ENCODE measurements at regions not wholly inside any gene's neighbourhood (a gene's known extent, or its start where the extent isn't known, plus 50 kb on each side); places are given as distances from the start of the nearest gene placed in this dataset.

GRCh38 chr1:191002768-191003167, 525.1 kb upstream of the BRINP3 start:
- Histone ChIP-seq H3K9me2 (replicated peaks; ENCODE audit: insufficient read depth) (no peaks in the 10 kb centered on the region), H3K27ac (no peak overlapping the region), H3K36me3 (replicated peaks; ENCODE audit: insufficient read depth, low read depth) (no peaks in the 10 kb centered on the region), H3K27me3 (no peaks in the 10 kb centered on the region), H4K20me1 (ENCODE audit: insufficient read depth, poor library complexity, severe bottlenecking) (no peaks in the 10 kb centered on the region), H3K4me3 (no peak overlapping the region), H2AFZ (no peak overlapping the region), H3K4me2 (no peak overlapping the region), H3K79me2 (no peaks in the 10 kb centered on the region), H3K9me3 (ENCODE audit: low read depth) (no peaks in the 10 kb centered on the region), H3K4me1 (ENCODE audit: insufficient read depth) (no peaks in the 10 kb centered on the region)
- TF ChIP-seq, protein P1, sequence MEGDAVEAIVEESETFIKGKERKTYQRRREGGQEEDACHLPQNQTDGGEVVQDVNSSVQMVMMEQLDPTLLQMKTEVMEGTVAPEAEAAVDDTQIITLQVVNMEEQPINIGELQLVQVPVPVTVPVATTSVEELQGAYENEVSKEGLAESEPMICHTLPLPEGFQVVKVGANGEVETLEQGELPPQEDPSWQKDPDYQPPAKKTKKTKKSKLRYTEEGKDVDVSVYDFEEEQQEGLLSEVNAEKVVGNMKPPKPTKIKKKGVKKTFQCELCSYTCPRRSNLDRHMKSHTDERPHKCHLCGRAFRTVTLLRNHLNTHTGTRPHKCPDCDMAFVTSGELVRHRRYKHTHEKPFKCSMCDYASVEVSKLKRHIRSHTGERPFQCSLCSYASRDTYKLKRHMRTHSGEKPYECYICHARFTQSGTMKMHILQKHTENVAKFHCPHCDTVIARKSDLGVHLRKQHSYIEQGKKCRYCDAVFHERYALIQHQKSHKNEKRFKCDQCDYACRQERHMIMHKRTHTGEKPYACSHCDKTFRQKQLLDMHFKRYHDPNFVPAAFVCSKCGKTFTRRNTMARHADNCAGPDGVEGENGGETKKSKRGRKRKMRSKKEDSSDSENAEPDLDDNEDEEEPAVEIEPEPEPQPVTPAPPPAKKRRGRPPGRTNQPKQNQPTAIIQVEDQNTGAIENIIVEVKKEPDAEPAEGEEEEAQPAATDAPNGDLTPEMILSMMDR (IDR thresholded peaks at IDR 0.05; ENCODE audit: poor library complexity) = no peak
- no peak for TF ChIP-seq EZH2phosphoT487 (IDR thresholded peaks at IDR 0.05; ENCODE audit: low read depth, severe bottlenecking, unreplicated experiment)
- no peak for TF ChIP-seq EZH2 (IDR thresholded peaks at IDR 0.05; ENCODE audit: borderline replicate concordance)
- WGBS (ENCODE audit: low lambda C conversion rate, missing lambda C conversion rate) = 96% methylated on average over 1 of the region's 1 CpG
- DNase-seq (ENCODE audit: low spot score) = no peak

- TF ChIP-seq, protein P1 (IDR thresholded peaks at IDR 0.05; ENCODE audit: poor library complexity) = no peak
- TF ChIP-seq EZH2phosphoT487 (IDR thresholded peaks at IDR 0.05; ENCODE audit: low read depth, severe bottlenecking, unreplicated experiment) = no peak
- TF ChIP-seq EZH2 (IDR thresholded peaks at IDR 0.05; ENCODE audit: borderline replicate concordance) = no peak
- no peak overlapping the region for H3K4me2 ChIP-seq
- no peak overlapping the region for H3K27ac ChIP-seq
- DNase-seq (ENCODE audit: low spot score) = no peak
- 95% methylated on average over 6 of the region's 6 CpGs for WGBS (ENCODE audit: low lambda C conversion rate, missing lambda C conversion rate)
- H3K36me3 ChIP-seq (replicated peaks; ENCODE audit: insufficient read depth, low read depth) = no peaks in the 10 kb centered on the region
- H3K79me2 ChIP-seq = no peaks in the 10 kb centered on the region
- H2AFZ ChIP-seq = no peak overlapping the region
- H4K20me1 ChIP-seq (ENCODE audit: insufficient read depth, poor library complexity, severe bottlenecking) = no peaks in the 10 kb centered on the region
- H3K9me2 ChIP-seq (replicated peaks; ENCODE audit: insufficient read depth) = no peaks in the 10 kb centered on the region
- H3K4me3 ChIP-seq = no peak overlapping the region
- no peaks in the 10 kb centered on the region for H3K9me3 ChIP-seq (ENCODE audit: low read depth)
- no peaks in the 10 kb centered on the region for H3K4me1 ChIP-seq (ENCODE audit: insufficient read depth)
- no peaks in the 10 kb centered on the region for H3K27me3 ChIP-seq
These were observed 539.1 kb upstream of the BRINP3 start for GRCh38 chr1:191016765-191017164.

GRCh38 chr1:191022856-191023255, 545.2 kb upstream of the BRINP3 start:
- TF ChIP-seq EZH2 (IDR thresholded peaks at IDR 0.05; ENCODE audit: borderline replicate concordance) (no peak), EZH2phosphoT487 (IDR thresholded peaks at IDR 0.05; ENCODE audit: low read depth, severe bottlenecking, unreplicated experiment) (no peak)
- TF ChIP-seq, protein P1 (IDR thresholded peaks at IDR 0.05; ENCODE audit: poor library complexity) = no peak
- Histone ChIP-seq H3K36me3 (replicated peaks; ENCODE audit: insufficient read depth, low read depth) (no peaks in the 10 kb centered on the region), H3K9me2 (replicated peaks; ENCODE audit: insufficient read depth) (no peaks in the 10 kb centered on the region), H3K4me1 (ENCODE audit: insufficient read depth) (no peaks in the 10 kb centered on the region), H3K27me3 (no peaks in the 10 kb centered on the region), H3K27ac (no peak overlapping the region), H3K79me2 (no peaks in the 10 kb centered on the region), H3K9me3 (ENCODE audit: low read depth) (no peaks in the 10 kb centered on the region), H2AFZ (no peak overlapping the region), H4K20me1 (ENCODE audit: insufficient read depth, poor library complexity, severe bottlenecking) (no peaks in the 10 kb centered on the region), H3K4me2 (no peak overlapping the region), H3K4me3 (no peak overlapping the region)
- WGBS (ENCODE audit: low lambda C conversion rate, missing lambda C conversion rate) = 55% methylated on average over 1 of the region's 1 CpG
- DNase-seq (ENCODE audit: low spot score) = no peak
